ENCODE measurements at regions not wholly inside any gene's neighbourhood (a gene's known extent, or its start where the extent isn't known, plus 50 kb on each side); places are given as distances from the start of the nearest gene placed in this dataset.

- no peaks in the 10 kb centered on the region for H3K36me3 ChIP-seq (ENCODE audit: control insufficient read depth in 2 of 3, insufficient read depth in 3 of 3, low read length in 3 of 3)
- peaks cover 0 to 22% (median 14%) of the 10 kb centered on the region in 5 donors for H3K27me3 Mint-ChIP-seq
- H3K4me1 ChIP-seq (ENCODE audit: control insufficient read depth in 2 of 2, insufficient read depth in 2 of 2, low read length in 2 of 2) = no peaks in the 10 kb centered on the region
- H3K4me3 ChIP-seq (ENCODE audit: low read length) = no peak overlapping the region
- CTCF ChIA-PET = no interaction called here
- H3K27ac Mint-ChIP-seq = no peak overlapping the region
- H3K4me3 Mint-ChIP-seq = no peak overlapping the region
- H3K9me3 Mint-ChIP-seq = peaks cover 0 to 7% (median 1%) of the 10 kb centered on the region in 11 donors
- intact Hi-C loops (cut with micrococcal nuclease) = no loop called here
- peaks cover 0 to 4% of the 10 kb centered on the region in 2 donors for H3K27me3 ChIP-seq (ENCODE audit: control insufficient read depth in 2 of 2, insufficient read depth in 2 of 2, low read length in 2 of 2)
- no peaks in the 10 kb centered on the region for H3K9me3 ChIP-seq (ENCODE audit: control insufficient read depth in 2 of 3, low read length in 3 of 3)
- no peak for DNase-seq
- no peak overlapping the region for H3K27ac ChIP-seq (ENCODE audit: low read depth, low read length)
- ATAC-seq = no peak
- H3K4me1 Mint-ChIP-seq = no peaks in the 10 kb centered on the region
- POLR2A ChIA-PET = no interaction called here
- H3K36me3 Mint-ChIP-seq = no peaks in the 10 kb centered on the region
These were observed 445.4 kb upstream of the NFIA start for GRCh38 chr1:60636946-60637345.

GRCh38 chr1:60634106-60634505 is 448.3 kb upstream of the NFIA start:
- no peaks in the 10 kb centered on the region for H3K9me3 ChIP-seq (ENCODE audit: control insufficient read depth in 2 of 3, low read length in 3 of 3)
- POLR2A ChIA-PET = no interaction called here
- Mint-ChIP-seq H3K27ac (no peak overlapping the region), H3K27me3 (peaks cover 0 to 25% (median 17%) of the 10 kb centered on the region in 5 donors), H3K36me3 (no peaks in the 10 kb centered on the region), H3K4me3 (no peak overlapping the region), H3K4me1 (no peaks in the 10 kb centered on the region), H3K9me3 (peaks cover 0 to 5% (median under 1%) of the 10 kb centered on the region in 11 donors)
- peaks cover 0 to 4% of the 10 kb centered on the region in 2 donors for H3K27me3 ChIP-seq (ENCODE audit: control insufficient read depth in 2 of 2, insufficient read depth in 2 of 2, low read length in 2 of 2)
- no peak for ATAC-seq
- H3K27ac ChIP-seq (ENCODE audit: low read depth, low read length) = no peak overlapping the region
- CTCF ChIA-PET = no interaction called here
- no peaks in the 10 kb centered on the region for H3K4me1 ChIP-seq (ENCODE audit: control insufficient read depth in 2 of 2, insufficient read depth in 2 of 2, low read length in 2 of 2)
- no peaks in the 10 kb centered on the region for H3K36me3 ChIP-seq (ENCODE audit: control insufficient read depth in 2 of 3, insufficient read depth in 3 of 3, low read length in 3 of 3)
- intact Hi-C loops (cut with micrococcal nuclease) = no loop called here
- DNase-seq = no peak
- no peak overlapping the region for H3K4me3 ChIP-seq (ENCODE audit: low read length)

GRCh38 chr1:60622486-60622885 is 459.9 kb upstream of the NFIA start:
- Histone ChIP-seq H3K9me3 (ENCODE audit: control insufficient read depth in 2 of 3, low read length in 3 of 3) (no peaks in the 10 kb centered on the region), H3K27me3 (ENCODE audit: control insufficient read depth in 2 of 2, insufficient read depth in 2 of 2, low read length in 2 of 2) (peaks cover 0 to 4% of the 10 kb centered on the region in 2 donors), H3K4me3 (ENCODE audit: low read length) (no peak overlapping the region), H3K27ac (ENCODE audit: low read depth, low read length) (no peak overlapping the region), H3K4me1 (ENCODE audit: control insufficient read depth in 2 of 2, insufficient read depth in 2 of 2, low read length in 2 of 2) (no peaks in the 10 kb centered on the region), H3K36me3 (ENCODE audit: control insufficient read depth in 2 of 3, insufficient read depth in 3 of 3, low read length in 3 of 3) (no peaks in the 10 kb centered on the region)
- Mint-ChIP-seq H3K4me3 (no peak overlapping the region), H3K36me3 (peaks cover 0 to 3% (median 0%) of the 10 kb centered on the region in 5 donors), H3K4me1 (no peaks in the 10 kb centered on the region), H3K9me3 (peaks cover 0 to 3% (median 0%) of the 10 kb centered on the region in 11 donors), H3K27me3 (peaks cover 3 to 45% (median 8%) of the 10 kb centered on the region in 5 donors), H3K27ac (no peak overlapping the region)
- no peak for ATAC-seq
- ChIA-PET POLR2A (no interaction called here), CTCF (no interaction called here)
- no peak for DNase-seq
- intact Hi-C loops (cut with micrococcal nuclease) = no loop called here

- no peak for DNase-seq
- Mint-ChIP-seq H3K4me3 (no peak overlapping the region), H3K9me3 (peaks cover 0 to 9% (median 0%) of the 10 kb centered on the region in 11 donors), H3K4me1 (no peaks in the 10 kb centered on the region), H3K36me3 (peaks cover 0 to 9% (median 0%) of the 10 kb centered on the region in 5 donors), H3K27me3 (peaks cover 3 to 53% (median 14%) of the 10 kb centered on the region in 5 donors), H3K27ac (no peak overlapping the region)
- no peaks in the 10 kb centered on the region for H3K4me1 ChIP-seq (ENCODE audit: control insufficient read depth in 2 of 2, insufficient read depth in 2 of 2, low read length in 2 of 2)
- intact Hi-C loops (cut with micrococcal nuclease) = no loop called here
- H3K36me3 ChIP-seq (ENCODE audit: control insufficient read depth in 2 of 3, insufficient read depth in 3 of 3, low read length in 3 of 3) = no peaks in the 10 kb centered on the region
- H3K4me3 ChIP-seq (ENCODE audit: low read length) = no peak overlapping the region
- H3K9me3 ChIP-seq (ENCODE audit: control insufficient read depth in 2 of 3, low read length in 3 of 3) = no peaks in the 10 kb centered on the region
- ChIA-PET POLR2A (no interaction called here), CTCF (no interaction called here)
- no peak for ATAC-seq
- H3K27me3 ChIP-seq (ENCODE audit: control insufficient read depth in 2 of 2, insufficient read depth in 2 of 2, low read length in 2 of 2) = peaks cover 0 to 4% of the 10 kb centered on the region in 2 donors
- H3K27ac ChIP-seq (ENCODE audit: low read depth, low read length) = no peak overlapping the region
These were observed 461.0 kb upstream of the NFIA start for GRCh38 chr1:60621368-60621851.

GRCh38 chr1:60620087-60620486 is 462.3 kb upstream of the NFIA start:
- peaks cover 0 to 9% (median 0%) of the 10 kb centered on the region in 11 donors for H3K9me3 Mint-ChIP-seq
- intact Hi-C loops (cut with micrococcal nuclease) = no loop called here
- H3K4me1 ChIP-seq (ENCODE audit: control insufficient read depth in 2 of 2, insufficient read depth in 2 of 2, low read length in 2 of 2) = no peaks in the 10 kb centered on the region
- peaks cover 3 to 54% (median 14%) of the 10 kb centered on the region in 5 donors for H3K27me3 Mint-ChIP-seq
- no peaks in the 10 kb centered on the region for H3K4me1 Mint-ChIP-seq
- ChIA-PET POLR2A (no interaction called here), CTCF (no interaction called here)
- H3K4me3 Mint-ChIP-seq = no peak overlapping the region
- H3K27ac Mint-ChIP-seq = no peak overlapping the region
- H3K4me3 ChIP-seq (ENCODE audit: low read length) = no peak overlapping the region
- H3K36me3 Mint-ChIP-seq = peaks cover 0 to 9% (median 0%) of the 10 kb centered on the region in 5 donors
- H3K27me3 ChIP-seq (ENCODE audit: control insufficient read depth in 2 of 2, insufficient read depth in 2 of 2, low read length in 2 of 2) = peaks cover 0 to 4% of the 10 kb centered on the region in 2 donors
- H3K36me3 ChIP-seq (ENCODE audit: control insufficient read depth in 2 of 3, insufficient read depth in 3 of 3, low read length in 3 of 3) = no peaks in the 10 kb centered on the region
- no peak overlapping the region for H3K27ac ChIP-seq (ENCODE audit: low read depth, low read length)
- DNase-seq = no peak
- no peak for ATAC-seq
- H3K9me3 ChIP-seq (ENCODE audit: control insufficient read depth in 2 of 3, low read length in 3 of 3) = no peaks in the 10 kb centered on the region

- DNase-seq = no peak
- peaks cover 3 to 52% (median 14%) of the 10 kb centered on the region in 5 donors for H3K27me3 Mint-ChIP-seq
- POLR2A ChIA-PET = no interaction called here
These were observed 462.8 kb upstream of the NFIA start for GRCh38 chr1:60619581-60619980.

GRCh38 chr1:60615666-60616065 is 466.7 kb upstream of the NFIA start:
- H3K27ac ChIP-seq (ENCODE audit: low read depth, low read length) = no peak overlapping the region
- no peaks in the 10 kb centered on the region for H3K4me1 ChIP-seq (ENCODE audit: control insufficient read depth in 2 of 2, insufficient read depth in 2 of 2, low read length in 2 of 2)
- peaks cover 3 to 34% (median 6%) of the 10 kb centered on the region in 5 donors for H3K27me3 Mint-ChIP-seq
- peaks cover 0 to 4% of the 10 kb centered on the region in 2 donors for H3K27me3 ChIP-seq (ENCODE audit: control insufficient read depth in 2 of 2, insufficient read depth in 2 of 2, low read length in 2 of 2)
- H3K36me3 ChIP-seq (ENCODE audit: control insufficient read depth in 2 of 3, insufficient read depth in 3 of 3, low read length in 3 of 3) = no peaks in the 10 kb centered on the region
- peaks cover 0 to 6% (median 0%) of the 10 kb centered on the region in 5 donors for H3K36me3 Mint-ChIP-seq
- no peaks in the 10 kb centered on the region for H3K4me1 Mint-ChIP-seq
- DNase-seq (no peak), ATAC-seq (no peak)
- POLR2A ChIA-PET = no interaction called here
- H3K9me3 ChIP-seq (ENCODE audit: control insufficient read depth in 2 of 3, low read length in 3 of 3) = no peaks in the 10 kb centered on the region
- no peak overlapping the region for H3K4me3 Mint-ChIP-seq
- CTCF ChIA-PET = no interaction called here
- peaks cover 0 to 9% (median 0%) of the 10 kb centered on the region in 11 donors for H3K9me3 Mint-ChIP-seq
- H3K27ac Mint-ChIP-seq = no peak overlapping the region
- intact Hi-C loops (cut with micrococcal nuclease) = no loop called here
- no peak overlapping the region for H3K4me3 ChIP-seq (ENCODE audit: low read length)

More at GRCh38 chr1:60619581-60619980, 462.8 kb upstream of the NFIA start:
- no peak overlapping the region for H3K27ac Mint-ChIP-seq
- Histone ChIP-seq H3K36me3 (ENCODE audit: control insufficient read depth in 2 of 3, insufficient read depth in 3 of 3, low read length in 3 of 3) (no peaks in the 10 kb centered on the region), H3K27ac (ENCODE audit: low read depth, low read length) (no peak overlapping the region), H3K27me3 (ENCODE audit: control insufficient read depth in 2 of 2, insufficient read depth in 2 of 2, low read length in 2 of 2) (peaks cover 0 to 4% of the 10 kb centered on the region in 2 donors), H3K4me3 (ENCODE audit: low read length) (no peak overlapping the region), H3K4me1 (ENCODE audit: control insufficient read depth in 2 of 2, insufficient read depth in 2 of 2, low read length in 2 of 2) (no peaks in the 10 kb centered on the region), H3K9me3 (ENCODE audit: control insufficient read depth in 2 of 3, low read length in 3 of 3) (no peaks in the 10 kb centered on the region)
- peaks cover 0 to 11% (median 0%) of the 10 kb centered on the region in 11 donors for H3K9me3 Mint-ChIP-seq
- peaks cover 0 to 9% (median 0%) of the 10 kb centered on the region in 5 donors for H3K36me3 Mint-ChIP-seq
- intact Hi-C loops (cut with micrococcal nuclease) = no loop called here
- ATAC-seq = no peak
- H3K4me1 Mint-ChIP-seq = no peaks in the 10 kb centered on the region
- CTCF ChIA-PET = no interaction called here
- H3K4me3 Mint-ChIP-seq = no peak overlapping the region
